GM23248 (cell line): ENCODE measurements at regions not wholly inside any gene's neighbourhood (a gene's known extent, or its start where the extent isn't known, plus 50 kb on each side); places are given as distances from the start of the nearest gene placed in this dataset.

Source experiments
- DNase-seq: peaks from one replicate; pipeline ENCODE4 v3.0.0-alpha.2; 2015
- H2AFZ ChIP-seq: fragments of 200-600 bp; sonication (generic); 2 replicates; pipeline ENCODE4 v1.6.1; 2016; ENCODE audit warnings: antibody characterized with exemption
- H3F3A ChIP-seq: fragments of 200-600 bp; sonication (generic); 2 replicates; pipeline ENCODE4 v1.6.1; 2016; ENCODE audit warnings: mild to moderate bottlenecking, antibody characterized with exemption, mixed run types; ENCODE audit not compliant: insufficient read depth
- H3K27ac ChIP-seq: fragments of 200-600 bp; sonication (generic); 2 replicates; pipeline ENCODE4 v1.5.1; 2016; ENCODE audit warnings: mild to moderate bottlenecking
- H3K27me3 ChIP-seq: fragments of 200-600 bp; sonication (generic); replicated peaks from 2 replicates; pipeline ENCODE4 v1.6.1; 2016; ENCODE audit warnings: mild to moderate bottlenecking; ENCODE audit not compliant: insufficient read depth
- H3K36me3 ChIP-seq: fragments of 200-600 bp; sonication (generic); 2 replicates; pipeline ENCODE4 v1.6.1; 2016; ENCODE audit warnings: low read depth, mild to moderate bottlenecking
- H3K4me1 ChIP-seq: fragments of 200-600 bp; sonication (generic); 2 replicates; pipeline ENCODE4 v1.6.1; 2016; ENCODE audit warnings: mild to moderate bottlenecking; ENCODE audit not compliant: insufficient read depth
- H3K4me2 ChIP-seq: fragments of 200-600 bp; sonication (generic); one replicate; pipeline ENCODE4 v1.6.1; 2016; ENCODE audit warnings: mild to moderate bottlenecking; ENCODE audit not compliant: unreplicated experiment
- H3K4me3 ChIP-seq: fragments of 200-600 bp; sonication (generic); 2 replicates; pipeline ENCODE4 v1.5.1; 2016; ENCODE audit warnings: mild to moderate bottlenecking
- H3K79me2 ChIP-seq: fragments of 200-600 bp; sonication (generic); 2 replicates; pipeline ENCODE4 v1.6.1; 2016; ENCODE audit warnings: mild to moderate bottlenecking; ENCODE audit not compliant: insufficient read depth
- H3K9ac ChIP-seq: fragments of 200-600 bp; sonication (generic); 2 replicates; pipeline ENCODE4 v1.6.1; 2016; ENCODE audit warnings: mild to moderate bottlenecking
- H3K9me2 ChIP-seq: fragments of 200-600 bp; sonication (generic); 2 replicates; pipeline ENCODE4 v1.6.1; 2016; ENCODE audit warnings: mixed run types, mild to moderate bottlenecking, moderate library complexity; ENCODE audit not compliant: insufficient read depth
- H3K9me3 ChIP-seq: fragments of 200-600 bp; sonication (generic); one replicate; pipeline ENCODE4 v1.6.1; 2017; ENCODE audit warnings: low read depth
- H4K20me1 ChIP-seq: fragments of 200-600 bp; sonication (generic); 2 replicates; pipeline ENCODE4 v1.6.0; 2016; ENCODE audit not compliant: insufficient read depth
- EZH2 ChIP-seq: fragments of 200-600 bp; sonication (generic); IDR thresholded peaks from 2 replicates; pipeline ENCODE4 v1.6.1; 2018; ENCODE audit warnings: antibody characterized with exemption, mild to moderate bottlenecking; ENCODE audit not compliant: insufficient read depth, poor library complexity, severe bottlenecking
- EZH2phosphoT487 ChIP-seq: fragments of 200-600 bp; sonication (generic); IDR thresholded peaks from 2 replicates; pipeline ENCODE4 v1.6.1; 2018; ENCODE audit warnings: antibody characterized with exemption, moderate library complexity, mild to moderate bottlenecking, low read depth; ENCODE audit not compliant: insufficient read depth
- WGBS, 2 experiments: methylation state at CpG; one replicate each; pipeline ENCODE4 v1.1.6; 2015 to 2017; ENCODE audit warnings: low lambda C conversion rate in 2 of 2, low coverage in 1 of 2; ENCODE audit errors: missing lambda C conversion rate in 2 of 2; 5-methylcytosine and 5-hydroxymethylcytosine counted together
- in situ Hi-C: fragments of 300-500 bp; cut with MboI; formaldehyde crosslinking; loops from 2 replicates; pipeline ENCODE4 v1.15.0; 2020

DNA sequence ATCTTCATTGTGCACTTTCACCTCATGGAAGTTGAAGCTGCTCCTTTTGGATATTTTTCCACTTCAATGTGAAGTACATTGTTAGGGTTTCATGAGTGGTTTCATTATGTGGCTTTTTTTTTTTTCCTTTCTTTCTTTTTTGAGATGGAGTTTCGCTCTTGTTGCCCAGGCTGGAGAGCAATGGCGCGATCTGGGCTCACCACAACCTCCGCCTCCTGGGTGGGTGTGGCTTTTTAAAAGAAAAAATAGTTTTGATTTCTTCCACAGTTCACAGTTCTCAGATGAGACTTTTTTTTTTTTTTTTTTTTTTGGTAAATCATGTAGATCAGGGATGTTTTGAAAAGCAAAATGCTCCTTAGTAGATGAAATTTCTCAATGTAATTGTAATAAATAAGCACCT lies 652.3 kb upstream of the ANKRD30A start:
- in situ Hi-C loops = no loop called here
- Histone ChIP-seq H4K20me1 (no peaks in the 10 kb centered on the region), H2AFZ (no peak overlapping the region), H3K36me3 (no peaks in the 10 kb centered on the region), H3K9me2 (no peaks in the 10 kb centered on the region), H3K79me2 (no peaks in the 10 kb centered on the region), H3K9ac (no peak overlapping the region), H3F3A (peaks cover 7% of the 10 kb centered on the region), H3K9me3 (no peaks in the 10 kb centered on the region), H3K27me3 (no peaks in the 10 kb centered on the region), H3K4me3 (no peak overlapping the region), H3K27ac (no peak overlapping the region), H3K4me2 (no peak overlapping the region), H3K4me1 (peaks cover 16% of the 10 kb centered on the region)
- no peak for TF ChIP-seq EZH2phosphoT487
- TF ChIP-seq EZH2 = no peak
- DNase-seq = no peak
- WGBS, 2 experiments = 94 to 100% methylated on average over 4 of the region's 4 CpGs

DNA sequence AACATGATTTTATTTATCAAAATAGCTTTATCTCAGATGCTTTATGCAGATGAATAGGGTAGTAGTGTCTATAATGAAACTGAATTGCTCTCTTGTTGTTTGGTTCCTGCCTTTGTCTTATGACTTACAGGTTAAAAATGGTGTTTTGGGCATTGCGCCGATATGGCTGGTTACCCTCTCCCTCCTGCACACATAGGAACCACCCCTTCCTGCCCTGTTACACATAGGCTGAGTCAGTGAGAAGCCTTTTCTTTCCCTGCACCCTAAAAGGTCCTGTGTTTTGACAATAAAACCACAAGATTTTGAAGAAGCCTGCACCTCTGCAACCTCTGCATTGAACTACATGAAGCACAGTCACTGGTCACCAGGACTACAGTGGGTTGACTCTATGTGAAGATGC lies 655.8 kb upstream of the ANKRD30A start:
- Histone ChIP-seq H2AFZ (peak overlapping the region; percentile 64), H3K27me3 (no peaks in the 10 kb centered on the region), H3K4me1 (peaks cover 30% of the 10 kb centered on the region), H3K27ac (peak overlapping the region; percentile 51), H4K20me1 (no peaks in the 10 kb centered on the region), H3K79me2 (no peaks in the 10 kb centered on the region), H3F3A (peaks cover 7% of the 10 kb centered on the region), H3K4me3 (peak overlapping the region; percentile 24; the same call in 1 of the 2 replicates), H3K9ac (0 out of 2 replicates have a peak overlapping the region, but pooled peaks have one; percentile 9), H3K9me3 (no peaks in the 10 kb centered on the region), H3K4me2 (peak overlapping the region; percentile 66), H3K36me3 (no peaks in the 10 kb centered on the region), H3K9me2 (no peaks in the 10 kb centered on the region)
- TF ChIP-seq EZH2phosphoT487 (no peak), EZH2 (no peak)
- WGBS, 2 experiments = 17 to 28% methylated on average over 2 of the region's 2 CpGs
- in situ Hi-C loops = no loop called here
- peak; percentile 88 for DNase-seq

DNA sequence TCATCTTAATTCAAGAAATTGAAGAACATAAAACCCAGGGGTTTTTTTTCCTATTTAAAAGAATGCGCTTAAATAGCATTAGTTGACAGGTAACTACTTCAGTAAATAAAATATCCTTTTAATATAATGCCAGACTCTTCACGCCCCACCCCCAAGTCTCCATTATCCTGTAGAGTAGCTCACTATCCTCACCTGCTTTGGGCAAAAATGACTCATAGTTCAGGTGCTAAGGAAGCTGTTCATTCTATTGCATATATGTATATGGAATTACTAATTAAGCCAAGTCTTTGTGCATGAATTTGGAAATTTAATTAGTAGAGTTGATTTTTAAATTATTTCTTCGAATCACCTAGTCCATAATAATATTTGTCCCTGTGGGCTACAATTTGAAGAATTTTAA lies 656.8 kb upstream of the ANKRD30A start:
- H3K36me3 ChIP-seq = no peaks in the 10 kb centered on the region
- no peaks in the 10 kb centered on the region for H3K9me2 ChIP-seq
- no peaks in the 10 kb centered on the region for H4K20me1 ChIP-seq
- no peak overlapping the region for H3K4me3 ChIP-seq
- no peak overlapping the region for H3K4me2 ChIP-seq
- H3K4me1 ChIP-seq = peaks cover 30% of the 10 kb centered on the region
- no peak for TF ChIP-seq EZH2
- TF ChIP-seq EZH2phosphoT487 = no peak
- H3K27me3 ChIP-seq = no peaks in the 10 kb centered on the region
- H3F3A ChIP-seq = peaks cover 7% of the 10 kb centered on the region
- H2AFZ ChIP-seq = no peak overlapping the region
- H3K9ac ChIP-seq = no peak overlapping the region
- no peaks in the 10 kb centered on the region for H3K79me2 ChIP-seq
- in situ Hi-C loops = no loop called here
- 96 to 97% methylated on average over 3 of the region's 3 CpGs for WGBS, 2 experiments
- no peak for DNase-seq
- 0 out of 2 replicates have a peak overlapping the region, but pooled peaks have one; percentile 48 for H3K27ac ChIP-seq
- H3K9me3 ChIP-seq = no peaks in the 10 kb centered on the region

DNA sequence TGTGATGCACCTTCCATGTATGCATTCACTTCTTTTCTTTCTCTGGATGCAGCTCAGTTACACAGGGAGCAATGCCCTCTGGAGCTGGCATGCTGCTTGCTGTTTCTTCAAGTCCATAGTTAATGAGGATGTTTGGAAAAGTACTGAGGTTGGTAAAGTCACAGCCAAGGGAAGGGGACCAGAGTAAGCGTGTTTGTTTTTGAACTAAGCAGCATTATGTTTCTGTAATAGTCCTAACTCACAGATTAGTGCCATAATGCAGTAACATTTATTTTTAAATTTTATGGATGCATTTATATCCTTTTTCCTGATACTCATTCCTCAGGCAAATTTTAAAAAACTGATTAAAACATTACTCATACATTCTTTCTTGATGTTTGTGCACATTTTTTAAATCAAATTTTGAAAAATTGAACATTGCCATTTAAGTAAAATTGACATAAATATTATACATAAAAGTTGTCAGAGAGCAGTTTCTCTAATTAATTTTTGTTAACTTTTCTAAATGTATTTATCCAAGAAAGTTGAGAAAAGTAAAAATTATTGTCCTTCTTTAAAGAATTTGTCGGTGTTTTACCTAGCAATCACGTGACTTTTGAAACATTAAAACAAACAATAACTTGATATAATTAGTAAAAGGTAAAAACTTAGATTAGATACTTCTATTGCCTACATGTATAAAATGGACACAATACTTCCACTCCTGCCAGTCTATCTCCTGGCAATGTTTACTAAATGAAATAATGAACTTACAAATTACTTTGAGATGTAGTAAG lies 659.6 kb upstream of the ANKRD30A start:
- H3K9me2 ChIP-seq = no peaks in the 10 kb centered on the region

More for the DNA sequence above, 659.6 kb upstream of the ANKRD30A start:
- TF ChIP-seq EZH2 (no peak), EZH2phosphoT487 (no peak)
- Histone ChIP-seq H3K36me3 (no peaks in the 10 kb centered on the region), H3K4me1 (peaks cover 30% of the 10 kb centered on the region), H3K4me3 (no peak overlapping the region), H3K79me2 (no peaks in the 10 kb centered on the region), H3K4me2 (peak overlapping the region; percentile 43), H3K27me3 (no peaks in the 10 kb centered on the region), H2AFZ (peak overlapping the region; percentile 39), H3F3A (peaks cover 7% of the 10 kb centered on the region), H3K27ac (no peak overlapping the region), H3K9me3 (no peaks in the 10 kb centered on the region), H4K20me1 (no peaks in the 10 kb centered on the region), H3K9ac (no peak overlapping the region)
- WGBS, 2 experiments = 91 to 92% methylated on average over 3 of the region's 3 CpGs
- in situ Hi-C loops = no loop called here
- DNase-seq = peak; percentile 20
